ENCODE measurements at regions not wholly inside any gene's neighbourhood (a gene's known extent, or its start where the extent isn't known, plus 50 kb on each side); places are given as distances from the start of the nearest gene placed in this dataset.
A peak's percentile ranks its signal among the peaks of the same experiment; 100 is the strongest.

DNA sequence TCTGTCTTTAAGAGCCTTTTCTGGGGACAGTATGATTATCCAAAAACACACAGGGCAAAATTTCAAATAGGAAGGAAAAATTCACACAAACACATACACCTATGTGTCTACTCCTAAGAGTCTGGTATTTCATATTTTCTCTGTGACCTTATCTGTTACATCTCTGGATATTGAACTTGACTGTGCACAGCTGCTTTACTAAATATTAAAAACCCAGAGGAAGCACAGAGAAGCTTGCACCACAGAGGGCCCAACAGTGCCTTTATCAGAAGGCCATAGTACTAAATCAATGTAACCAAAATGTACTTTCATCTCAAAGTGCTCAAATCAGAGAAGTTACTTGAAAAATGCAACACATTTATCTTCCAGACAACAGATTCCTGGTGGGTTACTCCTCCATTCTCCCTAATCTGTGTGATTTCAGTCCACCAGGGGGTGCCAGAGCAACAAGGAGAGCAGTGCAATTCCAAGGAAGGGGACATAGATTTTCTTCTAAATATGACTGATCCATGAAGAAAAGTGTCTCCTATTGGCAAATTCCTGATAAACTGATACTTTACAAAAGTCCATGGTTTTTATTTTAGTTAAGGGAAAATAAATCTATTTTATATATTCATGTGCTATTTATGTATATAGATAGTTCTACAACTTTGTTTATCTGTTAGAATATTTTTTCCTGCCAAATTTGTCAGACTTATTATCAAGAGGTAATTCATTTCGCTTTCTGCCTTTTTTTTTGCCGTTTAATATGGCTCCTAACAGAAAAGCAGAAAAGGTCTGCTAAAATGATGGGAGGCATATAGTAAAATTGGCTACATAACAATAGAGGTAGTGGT lies 617.6 kb downstream of the LRFN5 start:
- Histone ChIP-seq H3K27ac (no peak overlapping the region), H3K4me1 (peaks cover 0 to 2% (median 0%) of the 10 kb centered on the region in 3 donors), H3K27me3 (no peaks in the 10 kb centered on the region), H3K9me3 (no peaks in the 10 kb centered on the region), H3K36me3 (no peaks in the 10 kb centered on the region), H3K4me3 (no peak overlapping the region)
- TF ChIP-seq EP300 (IDR thresholded peaks at IDR 0.05) (no peak), POLR2AphosphoS5 (IDR thresholded peaks at IDR 0.05) (no peak), POLR2A (IDR thresholded peaks at IDR 0.05) (no peak)
- TF ChIP-seq, protein P1, sequence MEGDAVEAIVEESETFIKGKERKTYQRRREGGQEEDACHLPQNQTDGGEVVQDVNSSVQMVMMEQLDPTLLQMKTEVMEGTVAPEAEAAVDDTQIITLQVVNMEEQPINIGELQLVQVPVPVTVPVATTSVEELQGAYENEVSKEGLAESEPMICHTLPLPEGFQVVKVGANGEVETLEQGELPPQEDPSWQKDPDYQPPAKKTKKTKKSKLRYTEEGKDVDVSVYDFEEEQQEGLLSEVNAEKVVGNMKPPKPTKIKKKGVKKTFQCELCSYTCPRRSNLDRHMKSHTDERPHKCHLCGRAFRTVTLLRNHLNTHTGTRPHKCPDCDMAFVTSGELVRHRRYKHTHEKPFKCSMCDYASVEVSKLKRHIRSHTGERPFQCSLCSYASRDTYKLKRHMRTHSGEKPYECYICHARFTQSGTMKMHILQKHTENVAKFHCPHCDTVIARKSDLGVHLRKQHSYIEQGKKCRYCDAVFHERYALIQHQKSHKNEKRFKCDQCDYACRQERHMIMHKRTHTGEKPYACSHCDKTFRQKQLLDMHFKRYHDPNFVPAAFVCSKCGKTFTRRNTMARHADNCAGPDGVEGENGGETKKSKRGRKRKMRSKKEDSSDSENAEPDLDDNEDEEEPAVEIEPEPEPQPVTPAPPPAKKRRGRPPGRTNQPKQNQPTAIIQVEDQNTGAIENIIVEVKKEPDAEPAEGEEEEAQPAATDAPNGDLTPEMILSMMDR (IDR thresholded peaks at IDR 0.05) = peak; percentile 49 to 70 (median 58)
- ATAC-seq = no peak
- 21 to 31% methylated on average over 2 of the region's 2 CpGs for WGBS, 2 donors (ENCODE audit: low coverage in 1 of 2)

DNA sequence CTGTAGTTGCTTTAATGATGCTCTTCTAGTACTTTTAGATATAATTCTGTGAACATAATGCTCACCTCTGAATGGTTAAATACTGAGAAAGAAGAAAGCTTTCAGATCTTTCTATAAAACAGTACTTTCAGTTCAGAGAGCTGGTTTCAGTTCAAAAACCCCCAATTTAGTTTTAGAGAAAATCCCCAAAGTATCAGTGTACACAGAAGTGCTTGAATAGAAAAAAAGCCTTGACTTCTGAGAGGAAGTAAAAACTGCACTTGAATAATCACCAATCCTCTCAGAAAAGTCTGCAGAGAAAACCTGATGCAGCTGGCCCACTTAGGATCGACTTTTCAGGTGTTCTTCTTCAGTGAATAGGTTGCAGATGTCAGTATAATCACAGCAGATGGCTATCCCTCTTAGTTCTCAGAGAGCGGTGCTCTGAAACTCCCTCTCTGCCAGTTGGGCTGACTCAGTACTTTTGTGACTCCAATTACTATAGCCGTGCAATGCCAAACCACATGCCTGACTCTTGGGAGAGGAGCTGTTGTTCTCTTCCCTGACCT lies 616.3 kb downstream of the LRFN5 start:
- WGBS, 2 donors (ENCODE audit: low coverage in 1 of 2) = 11 to 60% methylated on average over 1 to 3 of the region's 3 CpGs
- no peak for TF ChIP-seq POLR2AphosphoS5 (IDR thresholded peaks at IDR 0.05)
- TF ChIP-seq, protein P1 (IDR thresholded peaks at IDR 0.05) = no peak
- TF ChIP-seq POLR2A (IDR thresholded peaks at IDR 0.05) = no peak

DNA sequence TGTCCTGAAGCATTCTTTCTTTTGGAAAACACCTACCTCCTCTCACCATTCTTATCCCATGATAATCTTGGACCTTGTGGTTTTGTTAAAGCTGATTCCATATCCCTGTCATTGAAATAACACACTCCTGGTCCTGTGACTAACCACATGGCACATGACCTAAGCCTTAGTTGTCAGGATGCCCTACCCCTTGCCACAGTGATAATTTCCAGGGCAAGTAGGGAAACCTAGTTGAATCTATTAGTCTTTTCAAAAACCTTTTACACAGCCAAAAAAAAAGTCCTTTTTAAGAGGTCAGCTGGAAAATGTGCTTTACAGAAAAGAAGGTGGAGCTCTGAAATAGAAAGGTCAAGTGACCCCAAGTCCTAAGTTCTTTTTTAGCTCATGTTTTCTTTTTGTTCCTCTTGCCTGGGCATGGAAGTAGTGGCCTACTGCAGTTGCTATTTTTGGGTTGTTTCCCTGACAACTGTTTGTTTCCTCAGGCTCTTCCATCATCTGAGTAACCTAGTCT lies 608.4 kb downstream of the LRFN5 start:
- Histone ChIP-seq H3K27ac (no peak overlapping the region), H3K27me3 (no peaks in the 10 kb centered on the region), H3K4me1 (peaks cover 0 to 9% (median 0%) of the 10 kb centered on the region in 3 donors), H3K4me3 (no peak overlapping the region), H3K9me3 (no peaks in the 10 kb centered on the region), H3K36me3 (no peaks in the 10 kb centered on the region)
- peak; percentile 43 for ATAC-seq
- TF ChIP-seq POLR2AphosphoS5 (IDR thresholded peaks at IDR 0.05) = peak; percentile 78
- TF ChIP-seq POLR2A (IDR thresholded peaks at IDR 0.05) = no peak

More for the DNA sequence above, 616.3 kb downstream of the LRFN5 start:
- Histone ChIP-seq H3K9me3 (no peaks in the 10 kb centered on the region), H3K36me3 (no peaks in the 10 kb centered on the region), H3K27ac (no peak overlapping the region), H3K4me1 (peaks cover 0 to 2% (median 0%) of the 10 kb centered on the region in 3 donors), H3K27me3 (no peaks in the 10 kb centered on the region), H3K4me3 (no peak overlapping the region)
- no peak for ATAC-seq

DNA sequence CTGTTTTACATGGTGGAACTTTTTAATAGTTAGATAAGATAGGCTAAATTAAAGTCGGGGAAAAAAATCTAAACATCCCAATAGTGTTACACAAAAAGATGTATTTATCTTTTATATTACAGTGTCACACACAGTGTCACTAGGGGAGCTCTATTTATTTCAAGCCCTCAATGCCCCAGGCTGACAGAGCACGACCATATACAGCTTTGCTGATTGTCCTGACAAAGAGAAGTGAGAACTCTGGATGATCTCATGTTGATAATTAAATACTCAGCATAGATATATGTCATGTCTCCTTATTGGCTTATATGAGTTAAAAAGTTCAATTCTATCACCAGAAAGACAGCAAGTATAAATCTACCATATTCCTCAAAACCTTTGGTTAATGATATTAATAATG lies 594.3 kb downstream of the LRFN5 start:
- no peaks in the 10 kb centered on the region for H3K9me3 ChIP-seq
- 59 to 68% methylated on average over 2 of the region's 2 CpGs for WGBS, 2 donors (ENCODE audit: low coverage in 1 of 2)
- no peak for ATAC-seq

DNA sequence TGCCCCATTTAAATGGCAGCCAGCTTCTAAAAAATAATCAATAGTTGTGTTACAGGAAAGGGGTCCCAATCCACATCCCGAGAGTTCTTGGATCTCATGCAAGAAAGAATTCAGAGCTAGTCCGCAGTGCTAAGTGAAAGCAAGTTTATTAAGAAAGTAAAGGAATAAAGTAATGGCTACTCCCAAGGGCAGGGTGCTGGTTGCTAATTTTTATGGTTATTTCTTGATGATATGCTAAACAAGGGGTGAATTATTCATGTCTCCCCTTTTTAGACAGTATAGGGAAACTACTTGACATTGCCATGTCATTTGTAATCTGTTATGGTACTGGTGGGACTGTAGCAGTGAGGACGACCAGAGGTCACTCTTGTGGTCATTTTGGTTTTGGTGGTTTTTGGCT lies 591.3 kb downstream of the LRFN5 start:
- no peak overlapping the region for H3K4me3 ChIP-seq
- H3K27ac ChIP-seq = no peak overlapping the region
- no peak for ATAC-seq
- no peaks in the 10 kb centered on the region for H3K27me3 ChIP-seq
- TF ChIP-seq, protein P1 (IDR thresholded peaks at IDR 0.05) = no peak
- TF ChIP-seq POLR2A (IDR thresholded peaks at IDR 0.05) (no peak), POLR2AphosphoS5 (IDR thresholded peaks at IDR 0.05) (no peak), EP300 (IDR thresholded peaks at IDR 0.05) (no peak)
- WGBS, 2 donors (ENCODE audit: low coverage in 1 of 2) = 83 to 90% methylated on average over 2 to 3 of the region's 3 CpGs
- H3K9me3 ChIP-seq = no peaks in the 10 kb centered on the region
- peaks cover 0 to 4% (median 2%) of the 10 kb centered on the region in 3 donors for H3K4me1 ChIP-seq
- no peaks in the 10 kb centered on the region for H3K36me3 ChIP-seq

More for the DNA sequence above, 594.3 kb downstream of the LRFN5 start:
- Histone ChIP-seq H3K36me3 (no peaks in the 10 kb centered on the region), H3K27ac (no peak overlapping the region), H3K27me3 (no peaks in the 10 kb centered on the region), H3K4me1 (no peaks in the 10 kb centered on the region), H3K4me3 (no peak overlapping the region)
- TF ChIP-seq POLR2A (IDR thresholded peaks at IDR 0.05) (no peak), EP300 (IDR thresholded peaks at IDR 0.05) (no peak), POLR2AphosphoS5 (IDR thresholded peaks at IDR 0.05) (no peak)
- TF ChIP-seq, protein P1 (IDR thresholded peaks at IDR 0.05) = no peak

Measured in gastroesophageal sphincter (tissue), 4 donors.